ENCODE measurements at regions not wholly inside any gene's neighbourhood (a gene's known extent, or its start where the extent isn't known, plus 50 kb on each side); places are given as distances from the start of the nearest gene placed in this dataset.

GRCh38 chr7:132687016-132687415, 110.7 kb upstream of the PLXNA4 start:
- no peak overlapping the region for H3K27ac Mint-ChIP-seq
- H3K4me1 Mint-ChIP-seq: no peaks in the 10 kb centered on the region
- ChIA-PET CTCF (no interaction called here), POLR2A (no interaction called here)
- no peaks in the 10 kb centered on the region for H3K9me3 Mint-ChIP-seq
- ATAC-seq (ENCODE audit: low read depth) (no peak), DNase-seq (no peak)
- no peaks in the 10 kb centered on the region for H3K36me3 Mint-ChIP-seq (ENCODE audit: low read depth)
- peaks cover 11% of the 10 kb centered on the region for H3K27me3 Mint-ChIP-seq
- intact Hi-C loops (cut with micrococcal nuclease): no loop called here
- no peak for TF ChIP-seq CTCF (IDR thresholded peaks at IDR 0.05)
- H3K4me3 Mint-ChIP-seq: no peak overlapping the region

GRCh38 chr7:132685277-132685676, 109.0 kb upstream of the PLXNA4 start:
- Mint-ChIP-seq H3K4me3 (no peak overlapping the region), H3K9me3 (no peaks in the 10 kb centered on the region), H3K4me1 (no peaks in the 10 kb centered on the region), H3K27me3 (peaks cover 11% of the 10 kb centered on the region), H3K36me3 (ENCODE audit: low read depth) (no peaks in the 10 kb centered on the region), H3K27ac (no peak overlapping the region)
- ChIA-PET POLR2A (no interaction called here), CTCF (no interaction called here)
- intact Hi-C loops (cut with micrococcal nuclease): no loop called here
- no peak for ATAC-seq (ENCODE audit: low read depth)
- no peak for TF ChIP-seq CTCF (IDR thresholded peaks at IDR 0.05)
- DNase-seq: no peak

GRCh38 chr7:132683896-132684690, 107.8 kb upstream of the PLXNA4 start:
- Mint-ChIP-seq H3K27me3 (peaks cover 11% of the 10 kb centered on the region), H3K9me3 (no peaks in the 10 kb centered on the region), H3K27ac (no peak overlapping the region), H3K36me3 (ENCODE audit: low read depth) (no peaks in the 10 kb centered on the region), H3K4me3 (no peak overlapping the region), H3K4me1 (no peaks in the 10 kb centered on the region)
- POLR2A ChIA-PET: no interaction called here
- intact Hi-C loops (cut with micrococcal nuclease): no loop called here
- no peak for TF ChIP-seq CTCF (IDR thresholded peaks at IDR 0.05)
- ATAC-seq (ENCODE audit: low read depth) (no peak), DNase-seq (no peak)
- CTCF ChIA-PET: no interaction called here

GRCh38 chr7:132681951-132682350, 105.7 kb upstream of the PLXNA4 start:
- CTCF ChIA-PET: no interaction called here
- DNase-seq (no peak), ATAC-seq (ENCODE audit: low read depth) (no peak)
- H3K27ac Mint-ChIP-seq: no peak overlapping the region
- no peaks in the 10 kb centered on the region for H3K36me3 Mint-ChIP-seq (ENCODE audit: low read depth)
- intact Hi-C loops (cut with micrococcal nuclease): no loop called here
- POLR2A ChIA-PET: no interaction called here
- no peak for TF ChIP-seq CTCF (IDR thresholded peaks at IDR 0.05)
- no peaks in the 10 kb centered on the region for H3K4me1 Mint-ChIP-seq
- H3K27me3 Mint-ChIP-seq: peaks cover 5% of the 10 kb centered on the region
- H3K4me3 Mint-ChIP-seq: no peak overlapping the region
- H3K9me3 Mint-ChIP-seq: no peaks in the 10 kb centered on the region

- no peaks in the 10 kb centered on the region for H3K4me1 Mint-ChIP-seq
- POLR2A ChIA-PET: no interaction called here
- H3K27me3 Mint-ChIP-seq: peaks cover 1% of the 10 kb centered on the region
- H3K4me3 Mint-ChIP-seq: no peak overlapping the region
- ATAC-seq (ENCODE audit: low read depth): no peak
- H3K9me3 Mint-ChIP-seq: no peaks in the 10 kb centered on the region
- intact Hi-C loops (cut with micrococcal nuclease): no loop called here
- H3K27ac Mint-ChIP-seq: no peak overlapping the region
- no peak for TF ChIP-seq CTCF (IDR thresholded peaks at IDR 0.05)
- no peak for DNase-seq
- CTCF ChIA-PET: no interaction called here
- H3K36me3 Mint-ChIP-seq (ENCODE audit: low read depth): no peaks in the 10 kb centered on the region
Measured at GRCh38 chr7:132680590-132680989, 104.3 kb upstream of the PLXNA4 start.
